ENCODE measurements at regions not wholly inside any gene's neighbourhood (a gene's known extent, or its start where the extent isn't known, plus 50 kb on each side); places are given as distances from the start of the nearest gene placed in this dataset.

DNA sequence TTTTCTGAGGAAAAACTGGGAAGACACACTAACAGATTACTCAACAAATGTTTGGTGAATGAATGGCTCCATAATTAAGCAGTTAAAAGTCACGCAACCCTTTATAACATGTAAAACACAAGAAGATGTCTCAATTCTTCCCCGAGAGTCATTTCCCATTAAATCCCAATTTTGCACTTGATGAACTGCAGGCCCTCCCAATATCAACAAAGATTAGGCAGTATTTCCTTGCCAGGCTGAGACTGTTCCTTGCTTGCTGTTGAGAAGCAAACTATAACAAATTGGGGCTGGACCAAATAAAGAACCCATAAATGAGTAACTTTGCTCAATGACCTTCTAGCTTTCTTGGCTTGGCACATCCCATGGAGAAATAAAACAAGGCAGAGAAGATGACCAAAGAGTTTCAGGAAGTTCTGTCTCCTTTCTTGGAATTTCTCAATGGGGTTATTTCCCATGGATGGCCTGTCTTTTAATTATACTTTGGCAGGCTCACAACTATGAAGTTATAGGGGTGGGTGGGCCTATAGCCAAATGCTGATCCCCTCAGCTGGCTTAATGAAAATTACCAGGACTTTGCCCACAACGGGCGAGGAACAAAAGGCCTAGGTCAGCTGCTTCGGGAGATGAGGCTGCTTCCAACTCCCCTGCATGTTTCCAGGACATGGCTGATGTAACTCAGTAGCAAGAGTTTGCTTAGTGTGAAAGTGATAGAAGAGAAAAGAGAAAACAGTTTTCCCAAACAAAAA lies 243.1 kb upstream of the RFX3 start:
- H2BK15ac ChIP-seq (ENCODE audit: low read depth, low read length), result no peak overlapping the region
- H3K23ac ChIP-seq (ENCODE audit: insufficient read length, low read depth, low read length), result no peak overlapping the region
- H2AFZ ChIP-seq (ENCODE audit: low read length), result no peak overlapping the region
- no peak overlapping the region for H3K56ac ChIP-seq (ENCODE audit: insufficient read length, low read depth, low read length)
- no peak for DNase-seq
- H4K8ac ChIP-seq (replicated peaks; ENCODE audit: insufficient read length, low read depth, low read length), result no peak overlapping the region
- no peaks in the 10 kb centered on the region for H3K9me3 ChIP-seq (ENCODE audit: control insufficient read depth, low read depth, low read length)
- no peaks in the 10 kb centered on the region for H3K4me1 ChIP-seq (ENCODE audit: insufficient read depth, low read length)
- H3K18ac ChIP-seq (ENCODE audit: insufficient read length, low read depth, low read length), result no peak overlapping the region
- no peaks in the 10 kb centered on the region for H3K79me2 ChIP-seq (ENCODE audit: insufficient read depth, low read length)
- Mint-ChIP-seq H3K27me3 (ENCODE audit: low read depth) (no peaks in the 10 kb centered on the region), H3K36me3 (ENCODE audit: insufficient read depth in 1 of 3, low read depth in 3 of 3) (no peaks in the 10 kb centered on the region), H3K27ac (no peak overlapping the region), H3K4me3 (no peak overlapping the region), H3K4me1 (no peaks in the 10 kb centered on the region), H3K9me3 (no peaks in the 10 kb centered on the region)
- TF ChIP-seq CTCF (conservative IDR thresholded peaks at IDR 0.05), result no peak
- no peaks in the 10 kb centered on the region for H3K27me3 ChIP-seq (ENCODE audit: insufficient read depth, low read length)
- WGBS (ENCODE audit: extremely low coverage, insufficient read length, low lambda C conversion rate), result no CpG with 5 or more reads among the region's 5 CpGs
- H2BK120ac ChIP-seq (ENCODE audit: low read depth, low read length, poor library complexity, severe bottlenecking), result no peak overlapping the region
- H3K23me2 ChIP-seq (ENCODE audit: insufficient read length, low read depth, low read length, poor library complexity, severe bottlenecking), result no peaks in the 10 kb centered on the region
- no peaks in the 10 kb centered on the region for H3K79me1 ChIP-seq (ENCODE audit: insufficient read depth, low read depth, low read length, poor library complexity, severe bottlenecking)
- H2AK5ac ChIP-seq (ENCODE audit: insufficient read length, low read length), result no peak overlapping the region
- H4K5ac ChIP-seq (ENCODE audit: insufficient read length, low read depth, low read length), result no peak overlapping the region
- no peak overlapping the region for H3K4me2 ChIP-seq (ENCODE audit: insufficient read depth, insufficient read length, low read length)
- H4K91ac ChIP-seq (ENCODE audit: insufficient read length, low read depth, low read length), result no peak overlapping the region
- H3K4ac ChIP-seq (ENCODE audit: low read depth, low read length), result no peak overlapping the region
- no peak overlapping the region for H3K27ac ChIP-seq (ENCODE audit: insufficient read length, low read depth, low read length)
- H2BK20ac ChIP-seq (ENCODE audit: low read depth, low read length, poor library complexity, severe bottlenecking), result no peak overlapping the region
- H3T11ph ChIP-seq (ENCODE audit: low read length), result no peak overlapping the region
- no peak overlapping the region for H3K14ac ChIP-seq (ENCODE audit: insufficient read depth, low read length)
- no peak overlapping the region for H2BK12ac ChIP-seq (ENCODE audit: insufficient read length, low read depth, low read length)
- H4K20me1 ChIP-seq (ENCODE audit: control insufficient read depth, insufficient read depth, insufficient read length), result no peaks in the 10 kb centered on the region
- H3K9ac ChIP-seq (ENCODE audit: extremely low read depth, insufficient read length, low read length), result no peak overlapping the region
- no peak overlapping the region for H2BK5ac ChIP-seq (ENCODE audit: insufficient read length, low read length)

All from H9 (cell line).